ENCODE measurements at regions not wholly inside any gene's neighbourhood (a gene's known extent, or its start where the extent isn't known, plus 50 kb on each side); places are given as distances from the start of the nearest gene placed in this dataset.
A peak's percentile ranks its signal among the peaks of the same experiment; 100 is the strongest.

GRCh38 chr1:47697616-47698335 is 259.9 kb downstream of the FOXD2 start:
- H3K9me3 ChIP-seq (ENCODE audit: control insufficient read depth in 2 of 3, insufficient read depth in 1 of 3, low read length in 3 of 3): no peaks in the 10 kb centered on the region
- no peaks in the 10 kb centered on the region for H3K27me3 ChIP-seq (ENCODE audit: control insufficient read depth, insufficient read depth, low read length)
- no peaks in the 10 kb centered on the region for H3K36me3 ChIP-seq (ENCODE audit: control insufficient read depth in 2 of 3, insufficient read depth in 3 of 3, low read length in 3 of 3)
- H3K4me3 ChIP-seq (ENCODE audit: low read length in 3 of 3): no peak overlapping the region
- no peak overlapping the region for H3K27ac ChIP-seq (ENCODE audit: low read depth in 2 of 2, low read length in 2 of 2)
- DNase-seq (peak in 1 of 5 donors; percentile 54), FAIRE-seq (no peak)
- no peak overlapping the region for H3K9ac ChIP-seq (ENCODE audit: low read length in 3 of 3)
- no peaks in the 10 kb centered on the region for H3K4me1 ChIP-seq (ENCODE audit: control insufficient read depth in 2 of 3, insufficient read depth in 2 of 3, low read depth in 1 of 3, low read length in 3 of 3)
- intact Hi-C loops (cut with DNase I): no loop called here
- TF ChIP-seq CTCF (IDR thresholded peaks at IDR 0.05; ENCODE audit: borderline replicate concordance, extremely low read depth, insufficient read depth): no peak

GRCh38 chr1:47699492-47700235 is 261.8 kb downstream of the FOXD2 start:
- no peak for DNase-seq
- TF ChIP-seq CTCF (IDR thresholded peaks at IDR 0.05; ENCODE audit: borderline replicate concordance, extremely low read depth, insufficient read depth): no peak
- H3K9me3 ChIP-seq (ENCODE audit: control insufficient read depth in 2 of 3, insufficient read depth in 1 of 3, low read length in 3 of 3): no peaks in the 10 kb centered on the region
- no peak overlapping the region for H3K27ac ChIP-seq (ENCODE audit: low read depth in 2 of 2, low read length in 2 of 2)
- no peak overlapping the region for H3K4me3 ChIP-seq (ENCODE audit: low read length in 3 of 3)
- H3K27me3 ChIP-seq (ENCODE audit: control insufficient read depth, insufficient read depth, low read length): no peaks in the 10 kb centered on the region
- no peak overlapping the region for H3K9ac ChIP-seq (ENCODE audit: low read length in 3 of 3)
- intact Hi-C loops (cut with DNase I): no loop called here
- no peaks in the 10 kb centered on the region for H3K4me1 ChIP-seq (ENCODE audit: control insufficient read depth in 2 of 3, insufficient read depth in 2 of 3, low read depth in 1 of 3, low read length in 3 of 3)
- no peak for FAIRE-seq
- H3K36me3 ChIP-seq (ENCODE audit: control insufficient read depth in 2 of 3, insufficient read depth in 3 of 3, low read length in 3 of 3): no peaks in the 10 kb centered on the region

GRCh38 chr1:47701283-47701682 is 263.4 kb downstream of the FOXD2 start:
- Histone ChIP-seq H3K27me3 (ENCODE audit: control insufficient read depth, insufficient read depth, low read length) (no peaks in the 10 kb centered on the region), H3K4me3 (ENCODE audit: low read length in 3 of 3) (no peak overlapping the region), H3K9ac (ENCODE audit: low read length in 3 of 3) (no peak overlapping the region), H3K36me3 (ENCODE audit: control insufficient read depth in 2 of 3, insufficient read depth in 3 of 3, low read length in 3 of 3) (no peaks in the 10 kb centered on the region), H3K27ac (ENCODE audit: low read depth in 2 of 2, low read length in 2 of 2) (no peak overlapping the region), H3K9me3 (ENCODE audit: control insufficient read depth in 2 of 3, insufficient read depth in 1 of 3, low read length in 3 of 3) (no peaks in the 10 kb centered on the region), H3K4me1 (ENCODE audit: control insufficient read depth in 2 of 3, insufficient read depth in 2 of 3, low read depth in 1 of 3, low read length in 3 of 3) (no peaks in the 10 kb centered on the region)
- intact Hi-C loops (cut with DNase I): no loop called here
- no peak for DNase-seq
- TF ChIP-seq CTCF (IDR thresholded peaks at IDR 0.05; ENCODE audit: borderline replicate concordance, extremely low read depth, insufficient read depth): no peak
- no peak for FAIRE-seq

Data from kidney (tissue), 13 donors.